GM19463 (cell line): ENCODE measurements at regions not wholly inside any gene's neighbourhood (a gene's known extent, or its start where the extent isn't known, plus 50 kb on each side); places are given as distances from the start of the nearest gene placed in this dataset.

ENCODE experiments used
- ATAC-seq: cut with Tn5 transposase; IDR thresholded peaks from one replicate; pipeline ENCODE4 v1.9.1; 2021; ENCODE audit warnings: mild to moderate bottlenecking, moderate library complexity; ENCODE audit not compliant: unreplicated experiment

DNA sequence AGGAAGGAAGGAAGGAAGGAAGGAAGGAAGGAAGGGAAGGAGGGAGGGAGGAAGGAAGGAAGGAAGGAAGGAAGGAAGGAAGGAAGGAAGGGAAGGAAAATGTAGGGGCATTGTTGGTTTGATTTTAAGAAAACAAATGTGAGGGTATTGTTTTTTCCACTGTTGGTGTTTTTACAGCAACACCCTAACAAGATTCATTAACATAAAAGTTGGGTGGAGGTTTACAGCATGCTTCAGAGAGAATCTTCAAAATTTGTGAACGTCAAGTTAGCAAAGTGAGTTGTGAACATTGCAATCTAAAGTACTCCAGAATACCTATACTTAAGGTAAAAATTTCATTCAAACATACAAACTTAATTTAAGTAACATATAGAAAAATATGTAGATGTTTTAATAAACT, 200.2 kb upstream of the ID4 start:
- no peak for ATAC-seq

DNA sequence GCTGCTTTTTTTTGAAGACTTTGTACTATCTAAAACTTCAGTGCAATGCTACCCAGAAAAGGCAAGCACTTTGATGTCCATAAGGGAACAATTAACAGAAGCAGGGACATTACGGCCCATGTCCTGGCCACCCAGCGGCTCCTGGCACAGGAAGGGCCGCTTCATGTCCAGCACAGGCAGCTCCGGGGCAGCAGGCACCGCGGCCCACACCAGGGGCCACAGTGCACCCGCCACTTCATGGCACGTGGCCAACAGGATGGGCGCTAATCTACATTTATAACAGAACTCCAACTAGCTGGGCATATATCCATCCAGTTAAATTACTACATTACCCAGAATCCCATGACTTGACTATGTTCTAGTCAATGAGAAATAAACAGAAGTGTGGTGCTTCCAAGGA, 198.2 kb upstream of the ID4 start:
- no peak for ATAC-seq

DNA sequence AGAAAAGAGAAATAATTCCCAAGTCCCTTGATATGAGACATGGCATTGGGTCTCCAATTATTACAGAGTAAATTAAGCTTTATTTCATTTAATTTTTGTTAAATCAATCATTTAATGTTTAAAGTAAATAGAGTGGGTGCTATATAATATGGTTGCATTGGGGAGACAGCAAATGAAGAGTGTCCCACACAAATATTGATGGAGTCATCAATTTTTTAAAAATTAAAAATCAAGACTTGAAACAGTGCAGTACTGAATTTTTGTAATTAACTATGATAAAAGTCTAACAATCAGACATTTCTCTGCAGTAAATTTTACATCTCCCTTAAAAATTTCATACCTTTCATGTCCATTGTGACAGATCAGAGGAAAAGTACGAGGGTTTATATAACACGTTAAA, 193.9 kb upstream of the ID4 start:
- ATAC-seq = no peak

DNA sequence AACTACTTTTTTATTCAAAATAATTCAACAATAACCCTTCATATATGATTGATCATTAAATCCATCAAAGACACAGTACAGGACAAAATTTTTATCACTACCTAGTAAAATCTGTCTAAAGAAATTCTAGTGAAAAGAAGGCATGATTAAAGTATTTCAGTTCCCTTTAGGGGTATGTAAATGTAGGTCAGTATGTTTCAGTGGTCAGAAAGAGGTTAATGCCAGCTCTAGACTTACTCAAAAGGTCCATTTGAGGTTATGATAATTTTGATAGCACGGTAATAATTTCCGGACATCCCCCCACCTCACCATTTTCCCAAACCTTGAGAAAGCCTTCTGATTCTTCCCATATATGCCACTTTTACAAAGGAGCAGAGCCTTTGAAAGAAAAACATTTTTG, 193.5 kb upstream of the ID4 start:
- ATAC-seq = no peak

DNA sequence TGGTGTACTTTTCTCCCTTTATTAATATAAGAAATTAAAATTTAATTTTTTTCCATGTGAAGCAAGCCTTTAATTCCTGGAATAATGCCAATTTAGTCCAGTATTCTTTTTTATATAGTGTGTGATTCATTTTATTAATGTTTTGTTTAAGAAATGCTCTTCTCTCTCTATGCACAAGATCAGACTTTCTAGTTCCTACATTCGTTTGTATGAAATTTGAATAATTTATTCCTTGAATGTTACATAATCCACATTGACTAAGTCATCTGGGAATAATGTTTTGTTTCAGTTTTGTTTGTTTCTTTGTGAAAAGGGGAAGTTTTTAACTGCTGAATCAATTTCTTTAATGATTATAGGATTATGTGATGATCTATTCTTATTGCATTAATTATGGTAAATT, 181.4 kb upstream of the ID4 start:
- ATAC-seq = no peak

DNA sequence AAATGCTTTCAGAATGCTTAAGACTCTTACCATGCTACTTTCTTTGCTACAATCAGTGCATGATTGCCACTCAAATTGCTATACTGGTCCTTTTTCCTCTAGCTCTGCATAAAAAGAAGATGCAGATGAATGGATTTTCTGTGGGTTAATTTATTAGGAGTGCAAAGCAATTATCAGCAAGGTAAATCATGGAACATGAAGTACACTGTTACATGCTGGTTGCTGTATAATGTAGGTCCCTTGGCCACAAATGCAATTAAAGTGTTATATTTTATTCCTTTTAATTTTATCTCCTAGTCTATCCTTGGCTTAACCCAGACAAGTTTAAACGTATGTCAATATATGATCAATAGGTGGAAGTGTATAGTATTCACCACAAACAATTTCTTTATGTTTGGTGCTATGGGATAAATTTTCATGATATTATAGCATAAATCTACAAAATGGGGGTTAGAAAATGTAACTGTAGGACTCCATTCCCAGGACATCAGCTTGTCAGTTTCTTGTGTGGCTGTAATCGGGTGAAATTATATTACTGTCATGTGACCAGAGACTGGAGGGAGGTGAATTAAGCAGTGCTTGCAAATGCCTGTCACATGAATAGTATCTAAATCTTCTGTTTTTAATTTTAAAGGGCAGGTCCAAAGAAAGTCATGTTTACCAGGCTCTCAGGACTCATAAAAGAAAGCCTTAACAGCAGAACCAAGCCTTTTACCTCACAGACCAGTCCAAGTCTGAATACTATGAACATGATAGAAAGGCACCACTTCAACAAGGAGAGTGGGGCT, 176.9 kb upstream of the ID4 start:
- ATAC-seq = no peak

DNA sequence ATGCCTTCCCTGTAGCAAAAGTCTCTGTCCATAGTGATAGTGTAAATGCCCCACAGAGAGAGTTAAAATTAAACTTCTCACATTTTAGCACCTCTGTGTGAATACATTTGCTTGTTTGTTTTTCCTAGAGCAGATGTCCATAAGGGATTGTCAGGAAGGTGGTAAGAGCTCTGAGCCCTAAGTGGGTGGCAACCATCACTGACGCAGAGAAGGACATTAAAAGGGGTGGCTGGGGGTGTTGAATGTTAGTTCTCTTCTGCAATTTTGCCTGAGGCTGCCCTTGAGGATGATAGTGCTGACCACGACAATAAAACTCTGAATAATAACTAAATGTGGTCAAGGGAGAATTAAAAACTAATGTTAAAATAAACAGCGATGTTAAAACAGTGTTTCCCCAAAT, 174.3 kb upstream of the ID4 start:
- ATAC-seq = no peak

DNA sequence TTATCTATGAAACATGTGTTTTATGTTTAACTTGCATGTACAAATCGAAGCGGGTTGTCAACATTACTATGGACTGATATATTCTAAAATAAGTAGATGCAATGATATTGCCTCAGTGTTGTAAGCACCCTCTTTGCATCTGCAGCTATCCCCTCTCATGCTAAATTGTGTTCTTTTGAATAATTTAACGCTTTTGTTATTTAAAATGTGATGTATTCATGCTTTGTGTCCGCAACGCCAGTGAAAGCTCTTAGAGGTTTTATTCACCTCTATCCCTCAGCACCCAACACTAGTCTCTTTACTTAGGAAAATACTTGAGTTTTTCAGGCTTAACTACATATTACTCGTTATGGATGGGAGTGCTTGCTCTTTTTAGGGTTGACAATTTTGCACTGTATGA, 173.7 kb upstream of the ID4 start:
- no peak for ATAC-seq

DNA sequence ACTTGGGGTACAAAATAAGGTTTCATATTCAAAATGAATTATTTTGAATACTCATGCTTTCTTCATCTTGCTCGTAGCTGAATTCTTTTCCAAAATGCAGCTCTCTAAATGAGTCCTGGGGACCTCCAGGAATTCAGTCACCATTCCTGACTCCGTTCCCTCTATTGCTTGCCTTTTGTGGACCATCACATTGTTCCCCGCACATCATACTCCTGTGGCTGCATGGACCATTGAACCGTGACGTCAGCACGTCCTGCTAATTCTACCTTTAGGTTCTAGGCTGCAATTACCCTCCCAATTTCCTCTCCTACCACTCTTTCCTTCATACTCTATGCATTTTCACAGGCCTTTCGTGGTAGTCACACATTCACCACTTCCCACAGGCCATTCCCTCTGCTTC, 173.1 kb upstream of the ID4 start:
- no peak for ATAC-seq

DNA sequence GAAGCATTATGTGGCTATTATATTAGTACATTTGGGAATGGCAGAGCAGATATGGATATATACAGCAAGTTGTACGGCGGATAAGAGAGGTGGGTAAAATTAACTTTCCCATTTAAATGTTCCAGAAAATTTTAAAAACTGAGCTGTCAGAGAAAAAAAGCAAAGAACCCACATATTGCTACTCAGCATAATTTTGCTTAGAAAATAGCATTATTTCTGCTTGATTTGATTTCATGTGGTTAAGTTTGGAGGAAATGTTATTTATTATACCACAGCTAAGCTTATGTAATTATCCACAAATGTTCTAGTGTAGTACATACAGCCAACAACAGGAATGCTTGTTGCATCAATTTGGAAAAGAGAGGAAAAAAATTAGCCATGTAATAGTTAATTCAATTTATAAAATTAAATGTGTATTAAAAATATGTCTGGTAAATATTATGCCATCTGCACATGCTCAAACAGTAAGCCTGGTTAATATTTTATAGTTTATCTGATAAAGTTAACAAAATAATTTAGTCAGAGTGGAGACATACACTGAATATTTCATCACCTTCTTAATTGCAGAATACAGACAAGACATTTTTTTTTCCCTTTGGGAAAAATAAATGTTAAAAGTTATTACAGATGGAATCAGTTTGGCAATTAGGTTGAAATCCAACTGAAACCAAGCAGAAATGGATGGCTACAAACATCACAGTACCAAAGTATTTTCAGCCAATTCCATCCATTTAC, 172.1 kb upstream of the ID4 start:
- ATAC-seq = no peak

DNA sequence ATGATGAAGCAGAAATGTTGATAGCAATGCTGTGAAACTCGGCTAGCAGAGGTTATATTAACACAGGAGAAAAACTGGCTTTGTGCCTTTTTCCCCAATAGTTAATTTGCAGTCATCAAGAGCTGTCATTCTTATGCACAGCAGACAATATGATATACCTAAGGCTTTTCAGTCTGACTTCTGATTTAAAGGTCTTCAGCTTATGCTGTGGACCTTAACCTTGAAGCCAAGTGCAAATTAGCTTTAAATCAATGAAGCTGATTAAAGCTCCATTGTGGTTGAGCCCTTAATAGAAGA, 171.6 kb upstream of the ID4 start:
- no peak for ATAC-seq

DNA sequence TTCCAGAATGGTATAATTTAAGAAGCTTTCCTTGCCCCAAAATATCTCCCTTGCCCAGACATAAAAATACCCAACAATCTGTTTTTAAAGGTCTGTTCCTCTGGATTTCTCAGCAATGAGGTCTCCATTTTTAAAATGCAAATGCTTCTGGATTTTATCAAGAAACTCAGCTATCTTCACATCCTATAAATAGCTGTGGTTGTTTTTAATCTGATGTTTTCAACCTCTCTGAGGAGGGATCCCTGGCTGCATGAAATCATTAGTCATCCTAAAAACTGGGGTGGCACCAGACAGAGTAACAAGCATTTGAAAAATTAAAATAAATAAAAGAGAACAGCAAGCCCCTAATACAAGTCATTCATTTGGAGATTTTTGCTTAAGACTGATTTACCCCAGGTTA, 168.5 kb upstream of the ID4 start:
- ATAC-seq = no peak

DNA sequence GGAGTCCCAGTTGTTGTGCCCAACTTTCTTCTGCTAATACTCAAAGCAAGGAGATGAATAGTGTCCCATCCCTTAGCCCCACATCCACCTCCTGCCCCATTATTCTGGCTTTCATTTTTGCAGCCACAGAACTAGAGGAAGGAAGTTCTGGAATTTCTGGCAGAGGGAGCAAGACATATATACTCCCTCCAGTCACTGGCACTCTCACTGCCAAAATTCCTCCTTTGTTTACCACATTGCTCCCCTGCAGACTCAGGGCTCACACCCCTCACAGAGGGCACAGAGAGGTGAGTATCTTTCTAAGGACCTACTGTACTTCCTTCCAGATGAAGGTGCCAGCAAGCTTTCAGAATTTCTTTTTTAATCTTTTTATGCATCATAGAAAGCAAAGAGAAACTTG, 168.0 kb upstream of the ID4 start:
- no peak for ATAC-seq

DNA sequence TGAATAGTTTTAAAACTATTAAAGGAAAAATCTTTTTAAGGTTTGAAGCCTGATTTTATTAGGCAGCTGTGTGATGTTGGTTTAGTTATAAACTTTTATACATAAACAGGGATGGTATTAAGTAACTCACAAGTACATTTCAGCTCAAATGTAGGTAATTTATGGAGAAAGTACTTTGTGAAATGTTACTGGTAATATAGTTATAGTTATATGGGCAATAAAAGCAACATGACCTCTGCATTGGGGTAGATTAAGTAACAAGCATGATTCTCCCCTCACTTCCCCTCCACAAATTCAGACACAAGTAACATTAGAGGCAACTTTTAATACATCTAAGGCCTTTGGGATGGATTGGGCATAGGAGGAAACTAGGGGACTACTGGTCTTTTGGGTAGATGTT, 154.3 kb upstream of the ID4 start:
- no peak for ATAC-seq

DNA sequence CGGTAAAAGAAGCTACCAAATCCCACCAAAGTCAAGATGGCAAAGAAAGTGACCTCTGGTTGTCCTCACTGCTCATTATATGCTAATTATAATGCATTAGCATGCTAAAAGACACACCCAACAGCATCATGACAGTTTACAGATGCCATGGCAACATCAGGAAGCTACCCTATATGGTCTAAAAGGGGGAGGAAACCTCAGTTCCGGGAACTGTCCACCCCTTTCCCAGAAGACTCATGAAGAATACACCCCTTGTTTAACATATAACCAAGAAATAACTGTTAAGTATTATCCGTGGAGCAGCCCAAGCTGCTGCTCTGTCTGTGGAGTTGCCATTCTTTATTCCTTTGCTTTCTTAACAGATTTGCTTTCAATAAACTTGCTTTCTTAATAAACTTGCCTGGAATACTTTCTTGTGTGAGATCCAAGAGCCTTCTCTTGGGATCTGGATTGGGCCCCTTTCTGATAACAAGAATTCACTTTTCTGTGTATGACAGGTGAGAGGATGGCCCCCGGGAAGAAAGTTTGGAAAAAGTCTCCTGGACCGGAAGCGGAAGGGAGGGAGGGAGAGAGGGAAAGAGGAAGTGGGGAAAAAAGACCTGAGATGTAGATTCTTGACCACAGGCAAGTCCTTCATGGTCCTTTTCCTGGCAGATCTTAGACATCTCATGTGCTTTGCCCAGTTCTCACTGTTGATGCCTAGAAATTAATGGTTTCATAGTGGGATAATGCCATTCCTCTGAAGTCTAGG, 146.7 kb upstream of the ID4 start:
- ATAC-seq = no peak

DNA sequence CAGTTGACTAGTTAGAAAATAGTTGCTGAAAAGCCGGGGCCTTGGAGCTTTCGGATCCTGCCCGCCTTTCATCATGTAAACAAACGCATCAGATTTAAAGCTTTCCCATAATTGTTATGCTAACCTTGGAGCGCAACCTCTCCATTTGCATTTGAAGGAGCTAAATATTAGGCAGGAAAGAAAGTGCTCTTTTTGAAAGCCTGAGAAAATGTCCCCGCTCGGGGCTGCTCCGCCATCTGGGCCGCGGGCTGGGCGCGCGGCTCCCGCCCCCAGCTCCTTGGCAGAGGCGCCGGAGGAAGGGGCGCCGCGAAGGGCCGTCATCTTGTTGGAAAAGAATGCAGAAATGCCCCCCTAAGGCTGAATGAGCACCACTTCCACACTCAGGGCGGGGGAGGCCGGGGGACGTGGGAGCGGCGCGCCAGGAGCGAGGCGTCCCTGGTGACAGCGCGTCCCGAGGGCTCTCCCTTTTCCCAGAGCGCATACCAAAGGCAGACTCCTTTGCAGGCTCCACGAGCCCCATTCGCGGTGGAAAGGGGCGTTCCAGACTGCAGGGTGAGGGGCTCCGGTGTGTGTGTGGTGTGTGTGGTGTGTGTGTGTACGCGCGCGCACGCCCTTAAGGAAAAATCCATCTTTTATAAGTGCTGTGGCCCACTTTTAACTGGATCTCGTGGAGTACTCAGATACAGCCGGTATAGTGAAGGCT, 145.6 kb upstream of the ID4 start:
- ATAC-seq = no peak

DNA sequence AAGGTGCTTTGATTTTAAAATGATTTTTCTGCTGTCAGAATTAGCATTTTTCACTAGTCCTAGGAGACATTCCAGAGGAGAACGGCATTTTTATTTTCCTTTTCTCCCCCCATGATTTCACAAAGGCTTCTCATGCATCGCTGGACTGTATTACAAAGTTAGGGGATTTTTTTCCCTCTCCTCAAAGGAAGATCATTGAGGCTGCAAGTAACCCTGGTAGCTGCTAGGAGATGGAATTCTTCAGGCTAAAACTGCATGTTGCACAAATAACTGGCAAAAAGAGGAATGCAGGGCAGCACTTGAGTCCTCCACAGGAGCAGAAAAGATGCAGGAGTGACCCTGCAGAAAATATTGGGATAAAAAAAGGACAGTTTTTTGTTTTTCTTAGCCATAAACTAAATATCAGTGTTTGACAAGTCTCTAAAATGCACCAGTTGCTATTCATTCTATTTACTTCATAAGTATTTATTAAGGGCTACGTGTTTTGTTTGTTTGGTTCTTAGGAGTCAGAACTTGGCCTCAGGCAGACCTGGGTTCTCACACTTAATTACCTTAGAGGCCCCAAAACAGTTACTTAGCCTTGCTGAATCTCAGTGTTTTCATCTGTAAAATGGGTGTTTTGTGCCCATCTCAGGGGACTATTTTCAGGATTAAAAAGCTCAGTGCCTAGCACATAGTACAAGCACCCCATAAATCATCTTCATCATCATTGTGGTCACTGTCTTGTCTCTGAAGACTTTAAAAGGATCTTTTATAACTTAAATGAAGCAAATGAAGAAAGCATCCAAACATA, 144.5 kb upstream of the ID4 start:
- no peak for ATAC-seq

DNA sequence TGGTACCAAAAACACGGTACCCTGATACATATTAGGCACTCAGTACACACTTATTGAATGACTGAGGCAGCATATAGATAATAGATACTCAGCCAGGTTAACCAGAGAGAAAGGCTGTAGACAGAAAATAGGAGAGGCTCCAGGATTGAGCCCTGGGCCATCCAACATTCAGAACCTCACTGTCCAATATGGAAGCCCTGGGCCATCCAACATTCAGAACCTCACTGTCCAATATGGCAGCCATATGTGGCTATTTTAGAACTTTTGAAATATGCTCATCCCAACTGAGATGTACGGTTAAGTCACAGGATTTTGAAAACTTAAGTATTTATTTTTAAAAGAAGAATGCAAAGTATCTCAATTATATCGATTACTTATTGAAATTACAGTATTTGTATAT, 142.5 kb upstream of the ID4 start:
- ATAC-seq = no peak

DNA sequence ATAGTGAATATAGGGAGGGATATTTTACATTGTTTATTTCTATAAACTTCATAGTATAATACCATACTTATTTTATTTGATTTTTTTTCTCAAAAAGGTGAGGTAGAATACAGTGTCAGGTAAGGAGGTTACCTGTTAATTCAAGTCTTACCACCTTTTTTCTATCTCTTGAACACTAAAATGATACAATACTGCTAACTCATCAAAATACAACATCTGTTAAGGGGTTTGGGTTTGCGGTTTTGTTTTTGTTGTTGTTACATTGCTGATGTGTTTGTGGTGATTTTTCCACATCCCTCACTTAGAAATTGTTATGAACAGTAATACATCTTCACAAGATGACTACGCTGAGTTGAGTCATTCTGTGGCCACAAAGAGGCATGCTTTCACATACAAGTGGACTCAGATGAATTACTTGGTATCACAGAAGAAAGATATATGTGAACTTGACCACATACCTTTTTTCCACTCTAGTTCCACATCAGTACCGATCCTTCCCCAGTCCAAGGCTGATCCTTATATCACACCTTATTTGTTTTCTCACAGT, 139.4 kb upstream of the ID4 start:
- no peak for ATAC-seq

DNA sequence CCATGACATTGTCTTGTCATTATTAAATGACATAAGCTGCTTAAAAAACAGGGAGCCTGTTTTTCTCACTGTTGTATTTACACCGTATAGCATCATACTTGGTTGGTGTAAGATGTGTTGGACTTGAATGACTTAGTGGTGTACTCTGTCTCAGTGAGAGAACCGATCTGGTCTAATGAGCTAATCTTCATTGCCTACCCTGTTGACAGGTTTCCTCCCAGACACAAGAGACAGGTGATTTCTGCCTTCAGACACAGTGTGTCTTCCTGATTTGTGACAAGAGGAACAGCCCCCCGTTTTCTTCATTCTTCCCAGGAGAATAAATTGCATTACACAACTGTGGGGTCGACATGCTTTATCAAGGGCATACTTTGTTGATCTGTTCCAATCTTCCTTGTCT, 137.2 kb upstream of the ID4 start:
- ATAC-seq = no peak

DNA sequence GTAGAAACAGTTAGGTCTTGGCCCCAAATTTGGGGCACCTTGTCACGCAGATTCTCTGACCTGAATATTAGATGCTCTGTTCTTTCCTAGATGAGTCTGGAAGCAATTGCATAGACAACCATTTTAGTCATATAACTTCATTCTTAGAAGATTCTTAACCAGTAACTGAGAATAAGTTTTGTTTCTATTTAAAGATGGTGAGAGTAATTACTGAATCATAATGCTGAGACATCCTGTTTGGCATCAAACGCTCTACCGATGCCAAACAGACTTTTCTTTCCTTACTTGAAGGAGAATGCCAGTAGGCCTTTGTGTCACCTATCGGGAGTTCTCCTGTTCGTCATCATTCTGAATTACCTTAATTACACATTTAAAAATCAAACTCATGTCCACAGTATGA, 131.6 kb upstream of the ID4 start:
- no peak for ATAC-seq
